ENCODE measurements at regions not wholly inside any gene's neighbourhood (a gene's known extent, or its start where the extent isn't known, plus 50 kb on each side); places are given as distances from the start of the nearest gene placed in this dataset.

DNA sequence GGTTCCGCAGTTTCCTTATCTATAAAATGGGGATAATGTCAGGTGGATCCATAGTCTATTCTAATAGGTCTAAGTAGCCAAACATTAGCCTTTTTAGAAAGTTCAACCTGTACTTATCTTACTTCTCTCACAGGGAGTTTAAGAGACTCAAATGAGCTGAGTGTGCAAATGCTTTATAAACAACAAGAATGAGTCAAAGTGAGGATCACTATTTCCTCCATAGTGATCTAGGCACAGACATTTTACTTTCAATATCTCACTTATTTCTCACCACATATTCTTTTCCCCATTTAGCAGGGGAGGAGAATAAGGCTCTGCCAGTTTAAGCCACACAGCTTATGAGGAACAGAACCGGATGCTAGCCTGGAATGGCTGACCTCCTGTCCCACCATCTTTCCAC is 92.1 kb upstream of the LMO4 start:
- TF ChIP-seq, protein P1, sequence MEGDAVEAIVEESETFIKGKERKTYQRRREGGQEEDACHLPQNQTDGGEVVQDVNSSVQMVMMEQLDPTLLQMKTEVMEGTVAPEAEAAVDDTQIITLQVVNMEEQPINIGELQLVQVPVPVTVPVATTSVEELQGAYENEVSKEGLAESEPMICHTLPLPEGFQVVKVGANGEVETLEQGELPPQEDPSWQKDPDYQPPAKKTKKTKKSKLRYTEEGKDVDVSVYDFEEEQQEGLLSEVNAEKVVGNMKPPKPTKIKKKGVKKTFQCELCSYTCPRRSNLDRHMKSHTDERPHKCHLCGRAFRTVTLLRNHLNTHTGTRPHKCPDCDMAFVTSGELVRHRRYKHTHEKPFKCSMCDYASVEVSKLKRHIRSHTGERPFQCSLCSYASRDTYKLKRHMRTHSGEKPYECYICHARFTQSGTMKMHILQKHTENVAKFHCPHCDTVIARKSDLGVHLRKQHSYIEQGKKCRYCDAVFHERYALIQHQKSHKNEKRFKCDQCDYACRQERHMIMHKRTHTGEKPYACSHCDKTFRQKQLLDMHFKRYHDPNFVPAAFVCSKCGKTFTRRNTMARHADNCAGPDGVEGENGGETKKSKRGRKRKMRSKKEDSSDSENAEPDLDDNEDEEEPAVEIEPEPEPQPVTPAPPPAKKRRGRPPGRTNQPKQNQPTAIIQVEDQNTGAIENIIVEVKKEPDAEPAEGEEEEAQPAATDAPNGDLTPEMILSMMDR (IDR thresholded peaks at IDR 0.05; ENCODE audit: extremely low read depth, missing control alignments), result no peak
- DNase-seq (ENCODE audit: low spot score), result no peak

DNA sequence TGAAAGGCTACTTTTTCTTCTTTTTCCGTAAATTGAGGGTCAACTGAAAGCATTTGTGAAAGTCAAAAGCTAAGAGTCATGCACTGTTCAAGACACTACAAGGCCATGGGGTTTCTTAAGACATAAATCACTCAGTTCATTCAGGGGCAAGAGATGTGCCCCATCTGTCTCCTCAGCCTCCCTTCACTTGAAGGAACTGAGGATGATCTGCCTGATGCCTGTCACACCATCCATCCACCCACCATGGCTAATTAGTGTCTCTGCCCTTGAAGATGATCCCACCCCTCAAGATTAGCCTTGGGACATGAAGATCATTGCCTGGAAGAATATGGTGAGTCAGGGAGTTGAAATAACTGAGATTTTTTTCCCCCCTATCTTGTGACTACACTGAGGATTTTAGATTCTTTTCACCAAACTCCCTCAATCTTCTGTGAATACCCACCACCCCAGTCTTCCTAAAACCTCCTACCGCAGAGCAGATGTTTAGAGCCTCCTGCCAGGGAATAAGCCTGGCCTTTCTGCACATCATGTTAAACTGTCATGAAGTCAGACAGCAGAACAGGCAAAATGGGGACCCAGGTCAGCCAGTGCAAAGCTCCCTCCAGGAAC is 88.6 kb upstream of the LMO4 start:
- no peak for DNase-seq (ENCODE audit: low spot score)
- TF ChIP-seq, protein P1 (IDR thresholded peaks at IDR 0.05; ENCODE audit: extremely low read depth, missing control alignments), result no peak

DNA sequence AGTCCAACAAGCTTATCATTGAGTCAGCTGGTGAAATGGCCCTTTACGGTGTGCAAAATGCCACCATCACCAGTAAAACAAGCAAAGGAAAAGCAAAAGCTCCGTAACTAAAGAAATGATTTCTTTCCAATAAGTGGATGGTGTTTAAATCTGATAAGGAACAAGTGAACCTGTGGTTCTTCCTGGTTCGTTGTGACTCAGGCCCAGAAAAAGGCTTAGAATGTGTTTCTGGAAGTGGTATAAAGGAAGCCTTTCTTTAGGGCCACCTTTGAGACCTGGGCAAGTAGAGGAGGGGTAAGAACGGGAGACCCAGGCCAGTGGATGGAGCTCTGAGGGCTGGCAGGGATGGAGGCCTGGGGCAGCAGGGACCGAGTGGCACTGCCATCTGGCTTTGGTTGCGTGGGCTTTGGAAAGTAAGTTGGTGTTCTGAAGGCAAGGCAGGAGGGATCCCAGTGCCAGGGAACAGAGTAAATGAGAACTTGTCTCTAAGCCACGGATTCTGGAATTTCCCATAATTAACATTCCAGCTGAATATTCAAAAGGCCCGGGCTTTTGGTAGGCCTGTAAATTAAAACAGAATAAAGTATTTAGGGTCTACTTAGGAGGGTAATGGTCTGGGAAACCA is 87.9 kb upstream of the LMO4 start:
- no peak for DNase-seq (ENCODE audit: low spot score)
- TF ChIP-seq, protein P1 (IDR thresholded peaks at IDR 0.05; ENCODE audit: extremely low read depth, missing control alignments), result no peak

DNA sequence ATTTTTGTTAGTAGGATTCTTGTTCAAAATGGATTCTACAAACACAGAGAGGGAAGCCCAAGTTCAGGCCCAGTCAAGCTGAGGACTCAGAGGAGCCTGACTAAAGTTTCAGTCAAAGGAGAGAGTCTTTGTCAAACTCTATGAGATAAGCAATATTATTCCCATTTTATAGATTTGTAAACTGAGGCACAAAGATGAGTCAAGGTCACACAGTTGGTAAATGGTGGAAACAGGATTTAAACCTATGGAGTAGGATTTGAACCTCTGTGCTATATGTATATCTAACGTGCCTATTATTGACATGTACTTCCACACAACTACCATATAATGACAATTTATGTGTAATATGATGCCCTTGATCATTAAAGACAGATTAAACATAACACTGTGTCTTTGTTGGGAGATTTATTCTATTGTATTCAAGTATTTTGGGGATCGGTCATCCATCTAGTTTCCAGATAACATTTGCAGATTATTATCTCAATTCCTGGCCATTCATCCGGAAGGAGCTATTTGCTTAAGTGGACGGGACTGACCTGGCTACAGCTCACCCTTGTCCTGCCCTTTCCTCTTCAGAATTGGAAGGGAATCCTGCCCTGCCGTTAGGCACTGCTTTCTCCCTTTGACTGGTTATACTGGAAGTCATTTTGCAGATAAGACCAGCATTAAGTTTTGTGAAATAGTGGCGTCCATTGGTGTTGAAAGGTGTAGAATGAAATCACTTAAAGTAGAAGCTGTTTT is 86.1 kb upstream of the LMO4 start:
- TF ChIP-seq, protein P1 (IDR thresholded peaks at IDR 0.05; ENCODE audit: extremely low read depth, missing control alignments), result no peak
- no peak for DNase-seq (ENCODE audit: low spot score)

DNA sequence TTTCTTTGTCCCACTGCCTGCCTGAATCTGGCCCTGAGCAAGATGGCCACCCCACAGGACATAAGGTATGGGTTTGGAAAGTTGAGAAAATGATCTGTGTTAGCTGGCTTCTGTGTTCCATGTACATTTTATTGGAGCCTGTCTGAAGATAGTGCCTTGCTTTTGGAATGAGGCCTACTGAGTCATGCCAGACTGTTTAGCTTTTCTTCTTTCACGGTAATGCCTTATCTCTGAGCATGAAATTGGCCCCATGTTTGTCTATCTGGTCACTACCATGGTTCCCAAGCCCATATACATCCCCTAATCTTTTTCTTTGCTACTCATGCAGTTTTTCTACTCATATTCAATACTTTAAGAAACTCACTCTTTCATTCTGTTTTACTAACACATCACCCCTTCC is 85.1 kb upstream of the LMO4 start:
- TF ChIP-seq, protein P1 (IDR thresholded peaks at IDR 0.05; ENCODE audit: extremely low read depth, missing control alignments), result no peak

DNA sequence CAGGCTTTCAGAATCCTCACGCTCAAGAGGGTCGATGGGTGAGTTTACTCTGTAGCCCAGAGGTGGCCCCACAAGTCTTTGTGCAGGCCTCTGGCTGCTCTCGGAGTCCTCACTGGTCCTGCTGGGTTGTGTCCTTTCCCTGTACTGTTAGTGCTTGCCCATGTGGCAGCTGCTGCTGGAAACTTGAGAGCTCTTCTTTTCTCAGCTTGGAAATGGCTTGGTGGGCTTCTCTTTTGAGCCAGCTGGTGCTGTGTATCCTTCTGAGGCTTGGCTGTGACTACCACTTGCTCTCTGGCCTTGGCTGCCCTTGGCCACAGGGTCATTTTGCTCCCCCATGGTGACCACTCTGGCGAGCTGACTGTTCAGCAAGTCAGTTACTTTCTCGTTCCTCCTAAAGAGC is 82.2 kb upstream of the LMO4 start:
- DNase-seq (ENCODE audit: low spot score), result no peak
- TF ChIP-seq, protein P1 (IDR thresholded peaks at IDR 0.05; ENCODE audit: extremely low read depth, missing control alignments), result no peak

More for the DNA sequence above, 85.1 kb upstream of the LMO4 start:
- DNase-seq (ENCODE audit: low spot score), result no peak

DNA sequence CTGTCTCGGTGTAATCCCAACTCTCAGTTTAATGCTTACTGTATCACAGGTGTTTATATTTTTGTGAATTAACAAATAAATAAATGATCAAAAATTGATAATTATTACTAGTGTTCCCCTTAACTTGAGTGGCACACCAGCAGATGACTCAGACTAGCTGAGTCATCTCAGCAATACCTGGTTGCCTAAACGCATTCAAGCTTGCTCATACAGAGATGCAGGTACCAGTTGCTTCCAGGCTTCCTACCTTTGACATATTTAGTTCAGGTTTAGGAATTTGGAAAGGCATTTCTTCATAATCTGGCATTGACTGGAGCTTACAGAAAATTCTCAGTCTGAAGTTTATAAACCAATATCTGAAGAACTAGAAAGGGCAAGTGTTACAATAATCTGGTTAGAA is 78.9 kb upstream of the LMO4 start:
- DNase-seq (ENCODE audit: low spot score), result no peak
- TF ChIP-seq, protein P1 (IDR thresholded peaks at IDR 0.05; ENCODE audit: extremely low read depth, missing control alignments), result no peak

All from GM20000 (cell line).